Thyroid gland (tissue), 4 donors: ENCODE measurements at regions not wholly inside any gene's neighbourhood (a gene's known extent, or its start where the extent isn't known, plus 50 kb on each side); places are given as distances from the start of the nearest gene placed in this dataset.

Experiments
- CTCF ChIP-seq, 6 experiments: fragments of 200-600 bp in 3 of 6; fragments of 450-650 bp in 3 of 6; sonication (generic) in 3 of 6; IDR thresholded peaks; one replicate each; pipeline ENCODE4 v1.5.1; 2016 to 2019; ENCODE audit warnings: antibody characterized with exemption in 6 of 6, mild to moderate bottlenecking in 2 of 6, inconsistent platforms in 1 of 6, moderate library complexity in 1 of 6
- POLR2A ChIP-seq, 2 donors: fragments of 450-650 bp; IDR thresholded peaks; one replicate each; pipeline ENCODE4 v1.6.1; 2017; ENCODE audit warnings: antibody characterized with exemption in 2 of 2, mild to moderate bottlenecking in 2 of 2, moderate library complexity in 1 of 2

DNA sequence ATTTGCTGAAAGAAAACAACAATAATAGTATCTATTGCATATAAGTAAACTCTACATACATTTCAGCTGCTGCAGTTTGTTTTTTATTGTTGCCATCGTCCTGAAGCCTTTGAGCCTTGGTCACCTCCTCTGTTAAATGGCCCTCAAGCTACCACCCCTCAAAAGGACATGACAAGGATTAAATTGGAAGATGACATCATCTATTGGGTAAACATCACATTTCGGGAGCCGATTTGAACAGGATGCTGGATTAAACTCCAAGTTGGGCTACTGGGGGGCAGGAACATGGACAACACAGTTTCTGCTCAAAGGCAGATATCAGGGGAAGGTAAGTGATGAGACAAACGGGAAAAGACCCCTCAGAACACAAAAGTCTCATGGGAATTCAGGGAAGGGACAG lies 92.3 kb upstream of the ATP2B2 start:
- TF ChIP-seq POLR2A (IDR thresholded peaks at IDR 0.05): no peak
- no peak for TF ChIP-seq CTCF (IDR thresholded peaks at IDR 0.05)
